IMR-90 (cell line): ENCODE measurements at regions not wholly inside any gene's neighbourhood (a gene's known extent, or its start where the extent isn't known, plus 50 kb on each side); places are given as distances from the start of the nearest gene placed in this dataset.

Experiments used
- ATAC-seq: fragments of 200-7000 bp; cut with Tn5 transposase; 2 replicates; pipeline ENCODE4 v1.9.1; 2020; ENCODE audit warnings: low read depth, mild to moderate bottlenecking, moderate library complexity
- BruUV-seq: library from RNA; stranded (reverse); fragments of 400-500 nt; replicated peaks from 2 replicates; lab custom pipeline; 2021; lab: Mats Ljungman, UMichigan
- CTCF ChIA-PET: fragments of 300-600 bp; formaldehyde crosslinking; extraction: SDS; loops from one replicate; lab custom pipeline; 2021; ENCODE audit warnings: antibody characterized with exemption; lab: Yijun Ruan, JAX
- POLR2A ChIA-PET: fragments of 300-600 bp; sonication (Branson Sonifier 250); formaldehyde crosslinking; loops from one replicate; lab custom pipeline; 2022; ENCODE audit warnings: antibody characterized with exemption; ENCODE audit not compliant: unreplicated experiment; lab: Charles Lee
- DNase-seq: peaks from one replicate; pipeline ENCODE4 v3.0.0; 2013
- H2AFZ ChIP-seq: replicated peaks from 2 replicates; pipeline ENCODE3; 2013; ENCODE audit warnings: low read length, mild to moderate bottlenecking; ENCODE audit not compliant: poor library complexity
- H2AK5ac ChIP-seq: 2 replicates; pipeline ENCODE4 v1.6.1; 2013; ENCODE audit warnings: low read depth, low read length, inconsistent platforms
- H2AK9ac ChIP-seq: replicated peaks from 2 replicates; pipeline ENCODE3; 2013; ENCODE audit warnings: mild to moderate bottlenecking, low read depth, low read length, moderate library complexity; ENCODE audit not compliant: poor library complexity
- H2BK120ac ChIP-seq: 2 replicates; pipeline ENCODE4 v1.6.1; 2013; ENCODE audit warnings: low read depth, low read length, inconsistent platforms
- H2BK15ac ChIP-seq: 3 replicates; pipeline ENCODE4 v1.6.1; 2013; ENCODE audit warnings: low read depth, low read length, inconsistent platforms
- H2BK20ac ChIP-seq: 2 replicates; pipeline ENCODE4 v1.6.1; 2013; ENCODE audit warnings: low read depth, mild to moderate bottlenecking, inconsistent platforms, low read length, moderate library complexity
- H2BK5ac ChIP-seq: 2 replicates; pipeline ENCODE4 v1.6.1; 2013; ENCODE audit warnings: mild to moderate bottlenecking, low read depth, low read length, inconsistent platforms; ENCODE audit not compliant: poor library complexity, severe bottlenecking
- H3K14ac ChIP-seq: replicated peaks from 2 replicates; pipeline ENCODE4 v1.6.1; 2013; ENCODE audit warnings: low read depth, low read length, inconsistent platforms
- H3K18ac ChIP-seq: 2 replicates; pipeline ENCODE4 v1.6.1; 2013; ENCODE audit warnings: low read depth, low read length, control low read depth
- H3K23ac ChIP-seq: 2 replicates; pipeline ENCODE4 v1.6.1; 2013; ENCODE audit warnings: low read depth, low read length, inconsistent platforms
- H3K27ac ChIP-seq: 2 replicates; pipeline ENCODE4 v1.5.1; 2013; ENCODE audit warnings: mild to moderate bottlenecking, control low read depth, low read length; ENCODE audit not compliant: insufficient read depth
- H3K27me3 ChIP-seq: 2 replicates; pipeline ENCODE4 v1.6.1; 2013; ENCODE audit warnings: low read length; ENCODE audit not compliant: control insufficient read depth, insufficient read depth
- H3K36me3 ChIP-seq: 2 replicates; pipeline ENCODE4 v1.6.1; 2013; ENCODE audit warnings: low read length, mixed read lengths; ENCODE audit not compliant: control insufficient read depth, insufficient read depth
- H3K4ac ChIP-seq: 2 replicates; pipeline ENCODE4 v1.6.1; 2013; ENCODE audit warnings: low read depth, low read length, inconsistent platforms
- H3K4me1 ChIP-seq: 2 replicates; pipeline ENCODE4 v1.6.1; 2013; ENCODE audit warnings: low read length, mixed read lengths; ENCODE audit not compliant: control insufficient read depth, insufficient read depth
- H3K4me2 ChIP-seq: 2 replicates; pipeline ENCODE4 v1.6.1; 2013; ENCODE audit warnings: low read depth, mild to moderate bottlenecking, control low read depth, low read length, moderate library complexity
- H3K4me3 ChIP-seq: 2 replicates; pipeline ENCODE4 v1.5.1; 2013; ENCODE audit warnings: low read depth, mild to moderate bottlenecking, control low read depth, low read length, moderate library complexity; ENCODE audit not compliant: insufficient read depth
- H3K56ac ChIP-seq: 2 replicates; pipeline ENCODE4 v1.6.1; 2013; ENCODE audit warnings: low read length, inconsistent platforms; ENCODE audit not compliant: insufficient read depth; ENCODE audit errors: extremely low read depth
- H3K79me1 ChIP-seq, 2 experiments: 2 replicates each; pipeline ENCODE4 v1.6.1; 2013; ENCODE audit warnings: low read length in 2 of 2, inconsistent platforms in 1 of 2, low read depth in 1 of 2
- H3K9ac ChIP-seq: 2 replicates; pipeline ENCODE4 v1.6.1; 2013; ENCODE audit warnings: low read depth, low read length, control low read depth
- H3K9me1 ChIP-seq: 2 replicates; pipeline ENCODE4 v1.6.1; 2013; ENCODE audit warnings: low read length, inconsistent platforms; ENCODE audit not compliant: insufficient read depth
- H3K9me3 ChIP-seq: 2 replicates; pipeline ENCODE4 v1.6.1; 2013; ENCODE audit warnings: low read length; ENCODE audit not compliant: control insufficient read depth, insufficient read depth
- H4K20me1 ChIP-seq: 2 replicates; pipeline ENCODE4 v1.6.1; 2013; ENCODE audit warnings: low read length, inconsistent platforms; ENCODE audit not compliant: insufficient read depth
- H4K5ac ChIP-seq: 2 replicates; pipeline ENCODE4 v1.6.1; 2013; ENCODE audit warnings: mild to moderate bottlenecking, low read depth, low read length, control low read depth
- H4K8ac ChIP-seq, 2 experiments: 2 replicates each; pipeline ENCODE4 v1.6.1; 2013; ENCODE audit warnings: low read depth in 2 of 2, low read length in 2 of 2, control low read depth in 1 of 2, inconsistent platforms in 1 of 2
- H4K91ac ChIP-seq: 2 replicates; pipeline ENCODE4 v1.6.1; 2013; ENCODE audit warnings: low read depth, low read length, inconsistent platforms; ENCODE audit not compliant: insufficient read depth
- BHLHE40 ChIP-seq: fragments of 150-350 bp; IDR thresholded peaks from 2 replicates; pipeline ENCODE4 v1.6.1; 2016; ENCODE audit warnings: mild to moderate bottlenecking, low read depth, low read length
- CEBPB ChIP-seq: IDR thresholded peaks from 2 replicates; pipeline ENCODE4 v1.6.1; 2012; ENCODE audit warnings: low read depth, low read length, improper control_type of control experiment
- CHD1 ChIP-seq: IDR thresholded peaks from 2 replicates; pipeline ENCODE4 v1.6.1; 2012; ENCODE audit warnings: low read depth, low read length, improper control_type of control experiment
- CTCF ChIP-seq: conservative IDR thresholded peaks from 2 replicates; pipeline ENCODE4 v1.5.1; 2012; ENCODE audit warnings: mild to moderate bottlenecking, low read depth, low read length, improper control_type of control experiment
- ELK1 ChIP-seq: fragments of 150-350 bp; IDR thresholded peaks from 2 replicates; pipeline ENCODE4 v1.6.1; 2016; ENCODE audit warnings: low read depth, mild to moderate bottlenecking, low read length, moderate library complexity, borderline replicate concordance
- MAFK ChIP-seq: IDR thresholded peaks from 2 replicates; pipeline ENCODE4 v1.6.1; 2012; ENCODE audit warnings: low read depth, low read length, improper control_type of control experiment
- MAZ ChIP-seq: IDR thresholded peaks from 2 replicates; pipeline ENCODE4 v1.6.1; 2012; ENCODE audit warnings: low read depth, mild to moderate bottlenecking, low read length, improper control_type of control experiment, moderate library complexity, borderline replicate concordance
- MXI1 ChIP-seq: IDR thresholded peaks from 2 replicates; pipeline ENCODE4 v1.6.1; 2012; ENCODE audit warnings: low read depth, mild to moderate bottlenecking, low read length, moderate library complexity, borderline replicate concordance
- POLR2A ChIP-seq: IDR thresholded peaks from 2 replicates; pipeline ENCODE4 v1.6.1; 2012; ENCODE audit warnings: mild to moderate bottlenecking, low read depth, low read length
- RFX5 ChIP-seq: IDR thresholded peaks from 2 replicates; pipeline ENCODE4 v1.8.0; 2012; ENCODE audit warnings: low read depth, mild to moderate bottlenecking, low read length, moderate library complexity
- SMC3 ChIP-seq: fragments of 150-350 bp; IDR thresholded peaks from 2 replicates; pipeline ENCODE4 v1.6.1; 2016; ENCODE audit warnings: low read depth, mild to moderate bottlenecking, antibody characterized with exemption, low read length, moderate library complexity
- USF2 ChIP-seq: fragments of 150-350 bp; IDR thresholded peaks from 2 replicates; pipeline ENCODE4 v1.6.1; 2017; ENCODE audit warnings: mild to moderate bottlenecking, antibody characterized with exemption, low read length, low read depth
- WGBS, 2 experiments: methylation state at CpG; one replicate each; pipeline versions ENCODE4 v1.1.5 to v1.1.7; 2013; ENCODE audit warnings: missing lambda C conversion rate in 2 of 2; ENCODE audit not compliant: insufficient read length in 1 of 2; ENCODE audit errors: extremely low coverage in 2 of 2; 5-methylcytosine and 5-hydroxymethylcytosine counted together
- dilution Hi-C: fragments of 300-500 bp; cut with HindIII; formaldehyde crosslinking; loops from one replicate; pipeline ENCODE4 v1.14.3; 2018; ENCODE audit warnings: low sequenced_read_pairs; ENCODE audit not compliant: unreplicated experiment
- in situ Hi-C: fragments of 300-500 bp; cut with MboI; formaldehyde crosslinking; loops from 3 replicates; pipeline ENCODE4 v1.14.3; 2019; ENCODE audit warnings: low sequenced_read_pairs, inconsistent platforms, mixed read lengths
- intact Hi-C: fragments of 100-400 bp; cut with micrococcal nuclease; formaldehyde crosslinking; loops from 2 replicates; pipeline ENCODE4 v1.10.0; 2022

DNA sequence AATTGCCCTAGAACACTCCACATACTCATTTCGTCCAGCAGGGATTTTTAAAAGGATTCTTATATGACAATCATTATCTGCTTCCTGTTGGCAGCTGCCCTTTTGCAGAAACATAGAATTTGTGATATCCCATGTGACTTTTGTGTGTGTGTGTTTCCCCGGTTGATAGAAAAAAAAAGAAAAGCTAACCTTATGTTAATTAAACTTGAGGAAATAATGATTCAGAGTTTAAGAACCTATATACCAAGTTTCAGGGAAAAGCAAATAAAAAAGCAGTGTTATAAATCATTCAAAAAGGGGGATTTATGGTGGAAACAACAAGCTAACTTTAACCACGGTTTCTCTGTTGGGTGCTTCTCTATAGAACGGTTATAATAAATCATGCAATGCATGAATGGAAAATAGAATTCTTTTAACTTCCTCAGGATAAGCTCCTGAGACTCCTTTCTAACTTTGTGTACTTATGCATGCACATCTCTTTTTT is 826.9 kb upstream of the EYS start:
- no peak overlapping the region for H3K27ac ChIP-seq
- in situ Hi-C loops: no loop called here
- no peak for TF ChIP-seq MAZ
- TF ChIP-seq CHD1: no peak
- no peak for TF ChIP-seq MXI1
- TF ChIP-seq POLR2A: no peak
- no peak for TF ChIP-seq SMC3
- no peak for TF ChIP-seq CTCF
- TF ChIP-seq USF2: no peak
- no peak for TF ChIP-seq MAFK
- no peak for TF ChIP-seq CEBPB
- no peak for TF ChIP-seq ELK1
- no peak for TF ChIP-seq BHLHE40
- TF ChIP-seq RFX5: no peak
- ChIA-PET POLR2A (no interaction called here), CTCF (no interaction called here)
- no peak overlapping the region for H3K14ac ChIP-seq
- H2BK20ac ChIP-seq: no peak overlapping the region
- no peaks in the 10 kb centered on the region for H3K79me1 ChIP-seq
- H3K18ac ChIP-seq: no peak overlapping the region
- no peaks in the 10 kb centered on the region for H3K36me3 ChIP-seq
- H3K4me2 ChIP-seq: no peak overlapping the region
- dilution Hi-C loops: no loop called here
- no peaks in the 10 kb centered on the region for H3K9me3 ChIP-seq
- no peak overlapping the region for H2BK120ac ChIP-seq
- no peak overlapping the region for H2BK15ac ChIP-seq
- ATAC-seq (no peak), DNase-seq (no peak)
- no peak overlapping the region for H3K23ac ChIP-seq
- H3K9me1 ChIP-seq: no peaks in the 10 kb centered on the region
- no peak overlapping the region for H4K5ac ChIP-seq
- H4K8ac ChIP-seq: no peak overlapping the region
- no peaks in the 10 kb centered on the region for H3K4me1 ChIP-seq
- H3K9ac ChIP-seq: no peak overlapping the region
- no peak overlapping the region for H2BK5ac ChIP-seq
- no peak overlapping the region for H3K4ac ChIP-seq
- no peak overlapping the region for H3K4me3 ChIP-seq
- no peaks in the 10 kb centered on the region for H4K20me1 ChIP-seq
- WGBS, 2 experiments: no CpG with 5 or more reads among the region's 4 CpGs
- no peak overlapping the region for H4K91ac ChIP-seq
- no peaks in the 10 kb centered on the region for H3K27me3 ChIP-seq
- no peak overlapping the region for H2AK5ac ChIP-seq
- no peak overlapping the region for H2AFZ ChIP-seq
- no TSS peak for BruUV-seq
- intact Hi-C loops: no loop called here
- H2AK9ac ChIP-seq: no peak overlapping the region
- H3K56ac ChIP-seq: no peak overlapping the region
